ENCODE measurements at regions not wholly inside any gene's neighbourhood (a gene's known extent, or its start where the extent isn't known, plus 50 kb on each side); places are given as distances from the start of the nearest gene placed in this dataset.

DNA sequence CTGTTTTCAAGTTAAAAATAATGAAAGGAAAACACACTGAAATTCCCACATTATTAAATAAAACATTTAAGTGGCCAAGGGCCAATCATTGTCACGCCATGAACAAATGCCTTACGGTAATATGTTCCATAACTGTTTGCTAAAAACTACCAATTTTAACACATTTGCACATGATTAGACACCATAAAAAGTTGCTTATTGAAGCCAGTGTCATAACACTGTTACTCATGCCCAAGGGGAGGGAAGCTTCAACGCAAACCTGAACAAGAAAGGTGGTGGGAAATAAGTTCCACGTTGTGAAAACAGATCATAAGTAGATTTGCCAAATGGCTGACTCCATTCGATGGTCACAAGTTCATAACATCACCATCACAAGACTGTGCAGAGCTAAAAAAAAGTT, 739.3 kb upstream of the FAM241A start:
- no peak overlapping the region for H3K27ac Mint-ChIP-seq
- TF ChIP-seq, protein P1, sequence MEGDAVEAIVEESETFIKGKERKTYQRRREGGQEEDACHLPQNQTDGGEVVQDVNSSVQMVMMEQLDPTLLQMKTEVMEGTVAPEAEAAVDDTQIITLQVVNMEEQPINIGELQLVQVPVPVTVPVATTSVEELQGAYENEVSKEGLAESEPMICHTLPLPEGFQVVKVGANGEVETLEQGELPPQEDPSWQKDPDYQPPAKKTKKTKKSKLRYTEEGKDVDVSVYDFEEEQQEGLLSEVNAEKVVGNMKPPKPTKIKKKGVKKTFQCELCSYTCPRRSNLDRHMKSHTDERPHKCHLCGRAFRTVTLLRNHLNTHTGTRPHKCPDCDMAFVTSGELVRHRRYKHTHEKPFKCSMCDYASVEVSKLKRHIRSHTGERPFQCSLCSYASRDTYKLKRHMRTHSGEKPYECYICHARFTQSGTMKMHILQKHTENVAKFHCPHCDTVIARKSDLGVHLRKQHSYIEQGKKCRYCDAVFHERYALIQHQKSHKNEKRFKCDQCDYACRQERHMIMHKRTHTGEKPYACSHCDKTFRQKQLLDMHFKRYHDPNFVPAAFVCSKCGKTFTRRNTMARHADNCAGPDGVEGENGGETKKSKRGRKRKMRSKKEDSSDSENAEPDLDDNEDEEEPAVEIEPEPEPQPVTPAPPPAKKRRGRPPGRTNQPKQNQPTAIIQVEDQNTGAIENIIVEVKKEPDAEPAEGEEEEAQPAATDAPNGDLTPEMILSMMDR (IDR thresholded peaks at IDR 0.05; ENCODE audit: unreplicated experiment in 3 of 3), result no peak
- no peaks in the 10 kb centered on the region for H3K36me3 Mint-ChIP-seq (ENCODE audit: low read depth)
- H3K4me1 Mint-ChIP-seq, result peaks cover 24% of the 10 kb centered on the region
- H3K27me3 Mint-ChIP-seq (ENCODE audit: low read depth), result peaks cover 1% of the 10 kb centered on the region
- H3K9me3 Mint-ChIP-seq, result peaks cover 3% of the 10 kb centered on the region
- H3K4me3 Mint-ChIP-seq, result no peak overlapping the region

DNA sequence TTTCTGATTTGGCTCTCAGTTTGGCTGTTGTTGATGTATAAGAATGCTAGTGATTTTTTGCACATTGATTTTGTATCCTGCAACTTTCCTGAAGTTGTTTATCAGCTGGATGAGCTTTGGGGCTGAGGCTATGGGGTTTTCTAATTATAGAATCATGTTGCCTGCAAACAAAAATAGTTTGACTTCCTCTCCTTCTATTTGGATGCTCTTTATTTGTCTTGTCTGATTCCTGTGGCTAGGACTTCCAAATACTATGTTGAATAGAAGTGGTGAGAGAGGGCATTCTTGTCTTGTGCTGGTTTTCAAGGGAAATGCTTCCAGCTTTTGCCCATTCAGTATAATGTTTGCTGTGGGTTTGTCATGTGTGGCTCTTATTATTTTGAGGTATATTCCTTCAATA, 734.7 kb upstream of the FAM241A start:
- Mint-ChIP-seq H3K27me3 (ENCODE audit: low read depth) (peaks cover 5% of the 10 kb centered on the region), H3K4me1 (peaks cover 6% of the 10 kb centered on the region), H3K9me3 (peaks cover 10% of the 10 kb centered on the region), H3K27ac (no peak overlapping the region), H3K4me3 (no peak overlapping the region), H3K36me3 (ENCODE audit: low read depth) (no peaks in the 10 kb centered on the region)
- TF ChIP-seq, protein P1 (IDR thresholded peaks at IDR 0.05; ENCODE audit: unreplicated experiment in 3 of 3), result no peak

DNA sequence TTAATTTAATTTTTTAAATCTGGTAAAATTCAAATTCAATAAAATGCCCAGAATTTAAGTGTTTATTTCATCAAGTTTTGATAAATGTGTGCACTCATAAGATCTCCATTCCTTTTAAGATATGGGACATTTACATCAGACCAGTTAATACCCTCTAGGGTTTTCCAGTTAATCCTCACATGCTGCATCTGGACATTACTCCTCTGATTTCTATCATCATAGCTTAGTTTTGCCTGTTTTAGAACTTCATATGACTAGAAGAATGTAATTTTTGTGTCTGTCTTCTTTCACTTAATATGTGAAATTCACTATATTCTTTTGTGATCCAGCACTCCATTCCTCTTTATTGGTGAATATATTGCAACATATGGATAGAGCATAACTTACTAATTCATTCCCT, 727.7 kb upstream of the FAM241A start:
- Mint-ChIP-seq H3K9me3 (peaks cover 6% of the 10 kb centered on the region), H3K27ac (no peak overlapping the region), H3K4me3 (no peak overlapping the region), H3K4me1 (no peaks in the 10 kb centered on the region), H3K27me3 (ENCODE audit: low read depth) (no peaks in the 10 kb centered on the region), H3K36me3 (ENCODE audit: low read depth) (no peaks in the 10 kb centered on the region)
- TF ChIP-seq, protein P1 (IDR thresholded peaks at IDR 0.05; ENCODE audit: unreplicated experiment in 3 of 3), result no peak

DNA sequence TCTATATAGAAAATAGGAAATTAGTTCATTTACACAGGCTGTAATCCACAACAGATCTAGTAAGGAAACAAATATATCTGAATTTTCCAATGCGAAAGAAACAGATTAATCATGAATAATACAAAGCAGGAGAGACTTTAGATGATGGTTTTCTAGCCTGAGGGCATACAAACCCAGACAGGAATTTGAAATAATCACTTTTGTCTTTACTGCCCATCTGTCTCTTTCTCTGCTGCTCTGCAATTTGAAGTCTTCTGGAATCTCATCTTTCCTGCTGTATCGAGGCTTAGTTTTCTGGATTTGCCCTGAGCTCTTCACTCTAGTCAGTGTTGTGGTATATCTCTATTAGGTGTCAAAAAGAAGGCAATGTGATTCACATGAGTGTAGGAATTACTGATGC, 711.8 kb upstream of the FAM241A start:
- Mint-ChIP-seq H3K9me3 (no peaks in the 10 kb centered on the region), H3K36me3 (ENCODE audit: low read depth) (no peaks in the 10 kb centered on the region), H3K4me1 (no peaks in the 10 kb centered on the region), H3K4me3 (no peak overlapping the region), H3K27me3 (ENCODE audit: low read depth) (no peaks in the 10 kb centered on the region), H3K27ac (no peak overlapping the region)
- TF ChIP-seq, protein P1 (IDR thresholded peaks at IDR 0.05; ENCODE audit: unreplicated experiment in 3 of 3), result no peak

DNA sequence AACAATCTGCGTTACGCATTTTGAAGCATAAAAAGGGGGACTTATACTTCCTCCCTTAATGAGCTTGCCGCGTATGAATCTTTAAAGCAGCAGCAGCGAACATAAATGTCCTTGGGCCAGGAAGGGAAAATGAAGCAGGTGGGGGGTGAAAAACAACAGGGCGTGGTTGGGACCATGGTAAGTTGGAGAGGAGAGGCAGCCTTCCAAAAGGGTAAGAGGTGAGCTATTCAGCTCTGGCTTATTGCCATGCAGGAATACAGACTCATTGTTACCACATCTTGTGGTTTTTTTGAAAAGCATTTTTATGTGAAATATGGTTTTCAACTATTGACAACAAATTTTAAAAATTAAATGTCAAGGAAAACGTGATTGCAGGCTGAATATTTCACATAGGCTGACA, 710.7 kb upstream of the FAM241A start:
- no peak overlapping the region for H3K4me3 Mint-ChIP-seq
- H3K27me3 Mint-ChIP-seq (ENCODE audit: low read depth), result no peaks in the 10 kb centered on the region
- H3K36me3 Mint-ChIP-seq (ENCODE audit: low read depth), result no peaks in the 10 kb centered on the region
- H3K4me1 Mint-ChIP-seq, result no peaks in the 10 kb centered on the region
- no peak overlapping the region for H3K27ac Mint-ChIP-seq
- H3K9me3 Mint-ChIP-seq, result no peaks in the 10 kb centered on the region
- TF ChIP-seq, protein P1 (IDR thresholded peaks at IDR 0.05; ENCODE audit: unreplicated experiment in 3 of 3), result no peak

DNA sequence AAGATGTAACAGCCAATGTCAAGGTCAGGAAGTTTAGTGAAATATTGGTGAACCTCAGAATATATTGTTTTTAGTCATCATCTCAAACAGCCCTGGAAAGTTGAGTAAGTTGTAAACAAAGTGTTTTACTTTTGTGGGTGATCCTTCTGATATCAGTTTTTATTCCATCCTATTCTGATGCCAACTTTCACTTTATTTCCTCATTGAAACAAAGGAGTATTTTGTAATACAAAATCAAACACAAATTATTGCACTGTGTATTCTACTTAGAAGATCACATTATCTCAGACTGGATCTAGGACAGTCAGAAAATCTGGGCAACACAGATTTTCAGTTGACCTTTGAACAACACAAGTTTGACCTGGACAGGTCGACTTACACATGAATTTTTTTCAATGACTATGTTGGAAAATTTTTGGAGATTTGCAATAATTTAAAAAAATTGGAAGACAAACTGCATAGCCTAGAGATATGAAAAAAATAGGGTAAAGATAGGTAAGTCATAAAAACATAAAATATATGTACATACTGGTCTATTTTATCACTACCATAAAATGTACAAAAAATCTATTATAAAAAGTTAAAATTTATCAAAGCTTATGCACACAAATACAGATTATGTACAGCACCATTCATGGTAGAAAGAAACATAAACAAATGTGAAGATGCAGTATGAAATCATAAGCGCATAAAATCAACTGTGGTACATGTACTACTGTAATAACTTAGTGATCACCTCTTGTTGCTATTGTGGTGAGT, 709.1 kb upstream of the FAM241A start:
- Mint-ChIP-seq H3K9me3 (no peaks in the 10 kb centered on the region), H3K27ac (no peak overlapping the region), H3K27me3 (ENCODE audit: low read depth) (no peaks in the 10 kb centered on the region), H3K4me1 (no peaks in the 10 kb centered on the region), H3K4me3 (no peak overlapping the region), H3K36me3 (ENCODE audit: low read depth) (no peaks in the 10 kb centered on the region)
- TF ChIP-seq, protein P1 (IDR thresholded peaks at IDR 0.05; ENCODE audit: unreplicated experiment in 3 of 3), result no peak
